IMR-90 (cell line): ENCODE measurements at regions not wholly inside any gene's neighbourhood (a gene's known extent, or its start where the extent isn't known, plus 50 kb on each side); places are given as distances from the start of the nearest gene placed in this dataset.
A peak's percentile ranks its signal among the peaks of the same experiment; 100 is the strongest.

Source experiments
- ATAC-seq: fragments of 200-7000 bp; cut with Tn5 transposase; 2 replicates; pipeline ENCODE4 v1.9.1; 2020; ENCODE audit warnings: low read depth, mild to moderate bottlenecking, moderate library complexity
- BruUV-seq: library from RNA; stranded (reverse); fragments of 400-500 nt; replicated peaks from 2 replicates; lab custom pipeline; 2021; lab: Mats Ljungman, UMichigan
- CTCF ChIA-PET: fragments of 300-600 bp; formaldehyde crosslinking; extraction: SDS; loops from one replicate; lab custom pipeline; 2021; ENCODE audit warnings: antibody characterized with exemption; lab: Yijun Ruan, JAX
- POLR2A ChIA-PET: fragments of 300-600 bp; sonication (Branson Sonifier 250); formaldehyde crosslinking; loops from one replicate; lab custom pipeline; 2022; ENCODE audit warnings: antibody characterized with exemption; ENCODE audit not compliant: unreplicated experiment; lab: Charles Lee
- DNase-seq: peaks from one replicate; pipeline ENCODE4 v3.0.0; 2013
- H2AFZ ChIP-seq: replicated peaks from 2 replicates; pipeline ENCODE3; 2013; ENCODE audit warnings: low read length, mild to moderate bottlenecking; ENCODE audit not compliant: poor library complexity
- H2AK5ac ChIP-seq: 2 replicates; pipeline ENCODE4 v1.6.1; 2013; ENCODE audit warnings: low read depth, low read length, inconsistent platforms
- H2AK9ac ChIP-seq: replicated peaks from 2 replicates; pipeline ENCODE3; 2013; ENCODE audit warnings: mild to moderate bottlenecking, low read depth, low read length, moderate library complexity; ENCODE audit not compliant: poor library complexity
- H2BK120ac ChIP-seq: 2 replicates; pipeline ENCODE4 v1.6.1; 2013; ENCODE audit warnings: low read depth, low read length, inconsistent platforms
- H2BK15ac ChIP-seq: 3 replicates; pipeline ENCODE4 v1.6.1; 2013; ENCODE audit warnings: low read depth, low read length, inconsistent platforms
- H2BK20ac ChIP-seq: 2 replicates; pipeline ENCODE4 v1.6.1; 2013; ENCODE audit warnings: low read depth, mild to moderate bottlenecking, inconsistent platforms, low read length, moderate library complexity
- H2BK5ac ChIP-seq: 2 replicates; pipeline ENCODE4 v1.6.1; 2013; ENCODE audit warnings: mild to moderate bottlenecking, low read depth, low read length, inconsistent platforms; ENCODE audit not compliant: poor library complexity, severe bottlenecking
- H3K14ac ChIP-seq: replicated peaks from 2 replicates; pipeline ENCODE4 v1.6.1; 2013; ENCODE audit warnings: low read depth, low read length, inconsistent platforms
- H3K18ac ChIP-seq: 2 replicates; pipeline ENCODE4 v1.6.1; 2013; ENCODE audit warnings: low read depth, low read length, control low read depth
- H3K23ac ChIP-seq: 2 replicates; pipeline ENCODE4 v1.6.1; 2013; ENCODE audit warnings: low read depth, low read length, inconsistent platforms
- H3K27ac ChIP-seq: 2 replicates; pipeline ENCODE4 v1.5.1; 2013; ENCODE audit warnings: mild to moderate bottlenecking, control low read depth, low read length; ENCODE audit not compliant: insufficient read depth
- H3K27me3 ChIP-seq: 2 replicates; pipeline ENCODE4 v1.6.1; 2013; ENCODE audit warnings: low read length; ENCODE audit not compliant: control insufficient read depth, insufficient read depth
- H3K36me3 ChIP-seq: 2 replicates; pipeline ENCODE4 v1.6.1; 2013; ENCODE audit warnings: low read length, mixed read lengths; ENCODE audit not compliant: control insufficient read depth, insufficient read depth
- H3K4ac ChIP-seq: 2 replicates; pipeline ENCODE4 v1.6.1; 2013; ENCODE audit warnings: low read depth, low read length, inconsistent platforms
- H3K4me1 ChIP-seq: 2 replicates; pipeline ENCODE4 v1.6.1; 2013; ENCODE audit warnings: low read length, mixed read lengths; ENCODE audit not compliant: control insufficient read depth, insufficient read depth
- H3K4me2 ChIP-seq: 2 replicates; pipeline ENCODE4 v1.6.1; 2013; ENCODE audit warnings: low read depth, mild to moderate bottlenecking, control low read depth, low read length, moderate library complexity
- H3K4me3 ChIP-seq: 2 replicates; pipeline ENCODE4 v1.5.1; 2013; ENCODE audit warnings: low read depth, mild to moderate bottlenecking, control low read depth, low read length, moderate library complexity; ENCODE audit not compliant: insufficient read depth
- H3K56ac ChIP-seq: 2 replicates; pipeline ENCODE4 v1.6.1; 2013; ENCODE audit warnings: low read length, inconsistent platforms; ENCODE audit not compliant: insufficient read depth; ENCODE audit errors: extremely low read depth
- H3K79me1 ChIP-seq, 2 experiments: 2 replicates each; pipeline ENCODE4 v1.6.1; 2013; ENCODE audit warnings: low read length in 2 of 2, inconsistent platforms in 1 of 2, low read depth in 1 of 2
- H3K9ac ChIP-seq: 2 replicates; pipeline ENCODE4 v1.6.1; 2013; ENCODE audit warnings: low read depth, low read length, control low read depth
- H3K9me1 ChIP-seq: 2 replicates; pipeline ENCODE4 v1.6.1; 2013; ENCODE audit warnings: low read length, inconsistent platforms; ENCODE audit not compliant: insufficient read depth
- H3K9me3 ChIP-seq: 2 replicates; pipeline ENCODE4 v1.6.1; 2013; ENCODE audit warnings: low read length; ENCODE audit not compliant: control insufficient read depth, insufficient read depth
- H4K20me1 ChIP-seq: 2 replicates; pipeline ENCODE4 v1.6.1; 2013; ENCODE audit warnings: low read length, inconsistent platforms; ENCODE audit not compliant: insufficient read depth
- H4K5ac ChIP-seq: 2 replicates; pipeline ENCODE4 v1.6.1; 2013; ENCODE audit warnings: mild to moderate bottlenecking, low read depth, low read length, control low read depth
- H4K8ac ChIP-seq, 2 experiments: 2 replicates each; pipeline ENCODE4 v1.6.1; 2013; ENCODE audit warnings: low read depth in 2 of 2, low read length in 2 of 2, control low read depth in 1 of 2, inconsistent platforms in 1 of 2
- H4K91ac ChIP-seq: 2 replicates; pipeline ENCODE4 v1.6.1; 2013; ENCODE audit warnings: low read depth, low read length, inconsistent platforms; ENCODE audit not compliant: insufficient read depth
- BHLHE40 ChIP-seq: fragments of 150-350 bp; IDR thresholded peaks from 2 replicates; pipeline ENCODE4 v1.6.1; 2016; ENCODE audit warnings: mild to moderate bottlenecking, low read depth, low read length
- CEBPB ChIP-seq: IDR thresholded peaks from 2 replicates; pipeline ENCODE4 v1.6.1; 2012; ENCODE audit warnings: low read depth, low read length, improper control_type of control experiment
- CHD1 ChIP-seq: IDR thresholded peaks from 2 replicates; pipeline ENCODE4 v1.6.1; 2012; ENCODE audit warnings: low read depth, low read length, improper control_type of control experiment
- CTCF ChIP-seq: conservative IDR thresholded peaks from 2 replicates; pipeline ENCODE4 v1.5.1; 2012; ENCODE audit warnings: mild to moderate bottlenecking, low read depth, low read length, improper control_type of control experiment
- ELK1 ChIP-seq: fragments of 150-350 bp; IDR thresholded peaks from 2 replicates; pipeline ENCODE4 v1.6.1; 2016; ENCODE audit warnings: low read depth, mild to moderate bottlenecking, low read length, moderate library complexity, borderline replicate concordance
- FOS ChIP-seq: fragments of 150-350 bp; IDR thresholded peaks from 2 replicates; pipeline ENCODE4 v1.6.1; 2016; ENCODE audit warnings: low read depth, low read length
- MAFK ChIP-seq: IDR thresholded peaks from 2 replicates; pipeline ENCODE4 v1.6.1; 2012; ENCODE audit warnings: low read depth, low read length, improper control_type of control experiment
- MAZ ChIP-seq: IDR thresholded peaks from 2 replicates; pipeline ENCODE4 v1.6.1; 2012; ENCODE audit warnings: low read depth, mild to moderate bottlenecking, low read length, improper control_type of control experiment, moderate library complexity, borderline replicate concordance
- MXI1 ChIP-seq: IDR thresholded peaks from 2 replicates; pipeline ENCODE4 v1.6.1; 2012; ENCODE audit warnings: low read depth, mild to moderate bottlenecking, low read length, moderate library complexity, borderline replicate concordance
- NFE2L2 ChIP-seq: fragments of 150-350 bp; IDR thresholded peaks from 2 replicates; pipeline ENCODE4 v1.6.1; 2016; ENCODE audit warnings: low read depth, mild to moderate bottlenecking, low read length
- POLR2A ChIP-seq: IDR thresholded peaks from 2 replicates; pipeline ENCODE4 v1.6.1; 2012; ENCODE audit warnings: mild to moderate bottlenecking, low read depth, low read length
- RAD21 ChIP-seq: IDR thresholded peaks from 2 replicates; pipeline ENCODE4 v1.6.1; 2012; ENCODE audit warnings: low read length, improper control_type of control experiment
- RCOR1 ChIP-seq: IDR thresholded peaks from 2 replicates; pipeline ENCODE4 v1.6.1; 2012; ENCODE audit warnings: mild to moderate bottlenecking, low read length, improper control_type of control experiment; ENCODE audit not compliant: insufficient replicate concordance
- RFX5 ChIP-seq: IDR thresholded peaks from 2 replicates; pipeline ENCODE4 v1.8.0; 2012; ENCODE audit warnings: low read depth, mild to moderate bottlenecking, low read length, moderate library complexity
- SMC3 ChIP-seq: fragments of 150-350 bp; IDR thresholded peaks from 2 replicates; pipeline ENCODE4 v1.6.1; 2016; ENCODE audit warnings: low read depth, mild to moderate bottlenecking, antibody characterized with exemption, low read length, moderate library complexity
- USF2 ChIP-seq: fragments of 150-350 bp; IDR thresholded peaks from 2 replicates; pipeline ENCODE4 v1.6.1; 2017; ENCODE audit warnings: mild to moderate bottlenecking, antibody characterized with exemption, low read length, low read depth
- WGBS, 2 experiments: methylation state at CpG; one replicate each; pipeline versions ENCODE4 v1.1.5 to v1.1.7; 2013; ENCODE audit warnings: missing lambda C conversion rate in 2 of 2; ENCODE audit not compliant: insufficient read length in 1 of 2; ENCODE audit errors: extremely low coverage in 2 of 2; 5-methylcytosine and 5-hydroxymethylcytosine counted together
- dilution Hi-C: fragments of 300-500 bp; cut with HindIII; formaldehyde crosslinking; loops from one replicate; pipeline ENCODE4 v1.14.3; 2018; ENCODE audit warnings: low sequenced_read_pairs; ENCODE audit not compliant: unreplicated experiment
- in situ Hi-C: fragments of 300-500 bp; cut with MboI; formaldehyde crosslinking; loops from 3 replicates; pipeline ENCODE4 v1.14.3; 2019; ENCODE audit warnings: low sequenced_read_pairs, inconsistent platforms, mixed read lengths
- intact Hi-C: fragments of 100-400 bp; cut with micrococcal nuclease; formaldehyde crosslinking; loops from 2 replicates; pipeline ENCODE4 v1.10.0; 2022

GRCh38 chr7:63072806-63073205 lies 925.8 kb upstream of the ZNF722 start:
- Histone ChIP-seq H3K14ac (no peak overlapping the region), H3K9me3 (peaks cover 37% of the 10 kb centered on the region; the same call in 1 of the 2 replicates), H2BK20ac (no peak overlapping the region), H3K36me3 (no peaks in the 10 kb centered on the region), H3K79me1 (no peaks in the 10 kb centered on the region), H3K4me1 (no peaks in the 10 kb centered on the region), H3K56ac (no peak overlapping the region), H3K4ac (no peak overlapping the region), H2AK9ac (peak overlapping the region; percentile 24), H2AK5ac (no peak overlapping the region), H3K27ac (no peak overlapping the region), H3K18ac (no peak overlapping the region), H4K5ac (no peak overlapping the region), H3K23ac (no peak overlapping the region), H4K20me1 (no peaks in the 10 kb centered on the region), H2BK5ac (no peak overlapping the region), H2AFZ (no peak overlapping the region), H3K4me2 (no peak overlapping the region), H2BK120ac (no peak overlapping the region), H3K9me1 (no peaks in the 10 kb centered on the region), H3K9ac (no peak overlapping the region), H3K4me3 (no peak overlapping the region), H2BK15ac (no peak overlapping the region), H4K91ac (no peak overlapping the region), H3K27me3 (no peaks in the 10 kb centered on the region), H4K8ac (no peak overlapping the region)
- ATAC-seq = no peak
- no TSS peak for BruUV-seq
- TF ChIP-seq CHD1 = no peak
- TF ChIP-seq SMC3 = no peak
- TF ChIP-seq CEBPB = no peak
- TF ChIP-seq MAZ = no peak
- TF ChIP-seq NFE2L2 = no peak
- TF ChIP-seq BHLHE40 = no peak
- no peak for TF ChIP-seq RAD21
- no peak for TF ChIP-seq RCOR1
- TF ChIP-seq MXI1 = no peak
- TF ChIP-seq CTCF = no peak
- no peak for TF ChIP-seq USF2
- TF ChIP-seq MAFK = no peak
- TF ChIP-seq POLR2A = no peak
- no peak for TF ChIP-seq RFX5
- TF ChIP-seq ELK1 = no peak
- no peak for TF ChIP-seq FOS
- dilution Hi-C loops = no loop called here
- POLR2A ChIA-PET = no interaction called here
- DNase-seq = no peak
- intact Hi-C loops = no loop called here
- in situ Hi-C loops = no loop called here
- WGBS, 2 experiments = 30% methylated on average over 2 of the region's 5 CpGs; no CpG with 5 or more reads in 1 of the 2 experiments
- CTCF ChIA-PET = no interaction called here
